EH (cell line): ENCODE measurements at regions not wholly inside any gene's neighbourhood (a gene's known extent, or its start where the extent isn't known, plus 50 kb on each side); places are given as distances from the start of the nearest gene placed in this dataset.
"Not testable (repeated sequence)": the region's sequence is repeated elsewhere in the genome, so short reads cannot be mapped to it uniquely, and the experiment has no call there.

Experiments
- DNase-seq: peaks from one replicate; pipeline ENCODE4 v3.0.0-alpha.2; 2015; ENCODE audit warnings: low read depth

DNA sequence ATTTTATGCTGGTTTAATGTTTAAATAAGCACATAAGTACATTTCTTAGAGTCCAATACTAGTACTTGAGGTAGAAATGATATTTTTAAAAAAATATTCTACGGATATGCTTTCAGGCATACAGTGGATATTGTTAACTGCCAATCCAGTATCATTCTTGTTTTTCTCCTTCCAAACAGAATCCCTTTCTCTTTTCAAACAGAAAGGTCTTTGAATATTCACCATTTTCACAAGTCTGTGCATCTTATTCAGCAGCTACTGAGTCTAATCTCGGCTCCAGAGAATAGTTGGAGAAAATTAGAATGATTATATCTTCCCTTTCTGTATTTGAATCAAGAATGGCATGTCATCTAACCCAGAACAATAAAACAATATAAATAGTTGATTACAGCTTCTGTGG, 174.5 kb downstream of the GOLGA6L6 start:
- DNase-seq: no peak

DNA sequence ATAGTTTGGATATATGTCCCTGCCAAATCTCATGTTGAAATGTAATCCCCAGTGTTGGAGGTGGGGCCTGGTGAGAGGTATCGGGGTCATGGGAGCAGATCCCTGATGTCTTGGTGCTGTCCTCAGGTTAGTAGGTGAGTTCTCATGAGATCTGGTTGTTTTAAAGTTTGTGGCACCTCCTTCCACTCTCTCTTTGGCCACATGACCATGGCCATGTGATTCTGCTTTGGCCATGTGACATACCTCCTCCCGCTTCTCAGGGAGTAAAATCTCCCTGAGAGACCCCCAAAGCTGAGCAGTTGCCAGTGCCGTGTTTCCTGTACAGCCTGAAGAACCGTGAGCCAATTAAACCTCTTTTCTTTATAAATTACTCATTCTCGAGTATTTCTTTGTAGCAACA, 178.0 kb downstream of the GOLGA6L6 start:
- DNase-seq: not testable (repeated sequence)

- DNase-seq: no peak
Measured at GRCh38 chr15:20361091-20361490, 180.5 kb downstream of the GOLGA6L6 start.

- DNase-seq: no peak
Measured at GRCh38 chr15:20358779-20359414, 182.7 kb downstream of the GOLGA6L6 start.

- DNase-seq: no peak
Measured at GRCh38 chr15:20358066-20358778, 183.4 kb downstream of the GOLGA6L6 start.

- no peak for DNase-seq
Measured at GRCh38 chr15:20357481-20358065, 184.0 kb downstream of the GOLGA6L6 start.

GRCh38 chr15:20356911-20357480, 184.6 kb downstream of the GOLGA6L6 start:
- no peak for DNase-seq

- DNase-seq: no peak
Measured at GRCh38 chr15:20356444-20356910, 185.1 kb downstream of the GOLGA6L6 start.

- no peak for DNase-seq
Measured at GRCh38 chr15:20355256-20355868, 186.2 kb downstream of the GOLGA6L6 start.

DNA sequence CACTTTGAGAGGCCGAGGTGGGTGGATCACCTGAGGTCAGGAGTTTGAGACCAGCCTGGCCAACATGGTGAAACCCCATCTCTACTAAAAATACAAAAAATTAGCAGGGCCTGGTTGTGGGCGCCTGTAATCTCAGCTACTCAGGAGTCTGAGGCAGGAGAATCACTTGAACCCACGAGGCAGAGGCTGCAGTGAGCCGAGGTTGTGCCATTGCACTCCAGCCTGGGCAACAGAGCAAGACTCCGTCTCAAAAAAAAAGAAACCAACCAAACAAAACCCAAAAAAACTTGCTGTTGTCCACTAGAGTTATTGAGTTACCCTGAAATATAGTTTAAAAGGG, 186.7 kb downstream of the GOLGA6L6 start:
- not testable (repeated sequence) for DNase-seq

GRCh38 chr15:20353966-20354883, 187.4 kb downstream of the GOLGA6L6 start:
- no peak for DNase-seq

- no peak for DNase-seq
Measured at GRCh38 chr15:20352241-20353200, 189.1 kb downstream of the GOLGA6L6 start.

DNA sequence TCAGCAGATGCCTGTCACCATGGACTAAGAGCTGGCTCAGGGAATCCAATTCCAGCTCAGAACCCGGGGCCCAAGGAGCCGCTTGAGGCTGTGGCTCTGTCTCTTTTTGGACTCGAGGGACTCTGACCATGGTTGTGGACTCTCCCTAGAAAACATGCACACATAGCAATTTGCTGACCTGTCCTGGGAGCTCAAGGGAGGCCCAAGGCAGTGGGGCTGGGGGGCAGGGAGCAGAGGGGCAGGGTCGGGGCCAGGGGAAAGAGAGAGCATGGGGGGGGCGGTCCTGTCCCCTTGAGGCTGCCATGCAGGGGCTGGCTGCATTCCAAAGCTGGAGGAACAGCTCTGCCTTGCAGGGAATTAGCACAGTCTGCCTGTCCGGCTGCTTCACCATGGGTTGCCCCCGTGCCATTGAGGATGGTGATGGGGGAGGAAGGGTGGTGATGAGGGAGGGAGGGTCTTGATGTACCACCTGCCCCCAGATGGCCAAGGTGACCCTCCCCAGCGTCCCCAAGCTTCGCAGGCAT, 190.1 kb downstream of the GOLGA6L6 start:
- no peak for DNase-seq

GRCh38 chr15:20349774-20350498, 191.7 kb downstream of the GOLGA6L6 start:
- no peak for DNase-seq

- no peak for DNase-seq
Measured at GRCh38 chr15:20348900-20349773, 192.5 kb downstream of the GOLGA6L6 start.

DNA sequence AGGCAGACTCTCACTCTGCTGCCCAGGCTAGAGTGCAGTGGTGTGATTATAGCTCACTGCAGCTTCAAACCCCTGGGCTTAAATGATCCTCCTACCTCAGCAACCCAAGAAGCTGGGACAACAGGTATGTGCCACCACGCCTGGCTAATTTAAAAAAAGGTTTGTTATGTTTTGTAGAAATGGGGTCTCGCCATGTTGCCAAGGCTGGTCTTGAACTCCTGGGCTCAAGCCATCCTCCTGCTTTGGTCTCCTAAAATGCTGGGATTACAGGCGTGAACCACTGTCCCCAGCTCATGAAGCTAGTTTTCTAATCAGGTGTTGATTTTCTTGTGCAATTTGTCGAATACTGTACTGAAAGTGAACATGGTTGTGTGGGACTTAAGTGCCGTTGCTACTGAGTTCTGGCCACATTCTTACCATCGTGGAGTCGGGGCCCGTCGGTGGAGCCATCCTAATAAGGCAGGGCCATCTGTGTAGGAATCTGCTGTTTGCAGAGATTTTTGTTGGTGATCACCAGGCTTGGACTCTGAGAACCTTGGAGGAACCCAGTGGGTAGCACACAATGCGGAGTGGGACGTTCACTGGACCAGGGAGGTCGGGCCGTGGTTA, 193.2 kb downstream of the GOLGA6L6 start:
- DNase-seq: no peak

GRCh38 chr15:20346082-20346805, 195.4 kb downstream of the GOLGA6L6 start:
- no peak for DNase-seq
